ENCODE measurements at regions not wholly inside any gene's neighbourhood (a gene's known extent, or its start where the extent isn't known, plus 50 kb on each side); places are given as distances from the start of the nearest gene placed in this dataset.

DNA sequence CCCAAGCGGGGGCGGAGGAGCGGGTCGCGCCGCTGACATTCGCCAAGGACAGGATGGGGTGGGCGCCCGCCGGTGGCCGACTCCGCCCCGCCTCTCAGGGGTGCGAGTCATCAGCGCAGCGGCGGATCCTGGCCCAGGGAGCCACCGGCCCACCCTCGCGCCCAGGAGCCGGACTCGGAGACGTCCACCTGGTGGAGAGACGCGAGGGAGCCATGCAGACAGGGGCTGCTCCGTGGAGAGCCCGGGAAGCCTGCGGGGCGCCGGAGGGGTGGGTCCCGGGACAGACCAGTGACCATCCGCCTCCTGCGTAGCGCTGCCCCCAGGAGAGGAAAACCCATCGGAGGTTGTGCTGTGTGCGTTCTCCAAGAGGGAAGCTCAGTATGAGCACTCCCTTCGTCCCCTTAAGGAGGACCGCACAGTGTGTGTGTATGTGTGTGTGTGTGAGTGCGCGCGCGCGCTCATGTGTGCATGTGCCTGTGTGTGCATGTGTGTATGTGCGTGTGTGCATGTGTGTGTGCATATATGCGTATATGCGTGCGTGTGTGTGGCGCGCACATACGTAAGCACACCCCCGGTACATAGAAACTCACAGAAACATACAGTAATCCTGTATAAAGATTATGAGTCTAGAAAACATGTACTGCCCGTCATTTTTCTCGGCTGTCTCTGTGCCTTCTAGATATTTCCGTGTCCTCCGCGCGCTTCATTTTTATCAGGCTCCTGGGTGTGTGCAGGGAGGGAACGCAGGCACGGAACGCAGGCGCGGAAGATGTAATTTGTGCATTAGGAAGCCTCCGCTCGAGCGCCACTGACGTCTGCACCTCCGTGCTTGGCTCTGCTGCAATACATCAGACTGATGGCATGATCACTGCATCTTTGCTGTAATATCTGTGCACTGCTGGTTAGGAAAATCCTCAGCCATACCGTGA, 158.9 kb downstream of the TBXT start:
- DNase-seq = no peak

GRCh38 chr6:166007349-166008263, 160.0 kb downstream of the TBXT start:
- DNase-seq = no peak

- DNase-seq = no peak
Observed at GRCh38 chr6:166006900-166007301, 160.8 kb downstream of the TBXT start.

GRCh38 chr6:166005944-166006899, 161.4 kb downstream of the TBXT start:
- DNase-seq = no peak

GRCh38 chr6:166005401-166005943, 162.2 kb downstream of the TBXT start:
- DNase-seq = no peak

DNA sequence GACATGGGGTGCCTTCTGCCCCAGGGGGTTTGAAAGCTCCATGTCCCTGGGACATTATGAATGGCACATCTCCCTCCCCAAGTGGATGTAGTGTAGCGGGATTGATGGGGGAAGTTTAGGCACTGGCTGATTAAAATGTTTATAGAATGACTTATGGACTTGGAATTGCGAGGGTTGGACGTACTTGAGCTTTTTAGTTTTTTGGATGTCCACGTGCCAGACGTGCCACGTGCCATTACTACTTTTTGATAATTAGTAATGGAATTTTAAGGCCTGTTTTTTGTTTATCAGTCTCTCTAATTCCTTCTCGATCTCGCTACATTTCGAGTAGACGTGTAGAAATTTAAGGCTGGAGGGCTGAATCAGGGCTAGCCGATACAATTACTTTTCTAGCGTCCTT, 162.8 kb downstream of the TBXT start:
- no peak for DNase-seq

GRCh38 chr6:166004471-166004870, 163.2 kb downstream of the TBXT start:
- no peak for DNase-seq

- no peak for DNase-seq
Observed at GRCh38 chr6:166003569-166003968, 164.1 kb downstream of the TBXT start.

GRCh38 chr6:166001359-166001758, 166.3 kb downstream of the TBXT start:
- DNase-seq = no peak

DNA sequence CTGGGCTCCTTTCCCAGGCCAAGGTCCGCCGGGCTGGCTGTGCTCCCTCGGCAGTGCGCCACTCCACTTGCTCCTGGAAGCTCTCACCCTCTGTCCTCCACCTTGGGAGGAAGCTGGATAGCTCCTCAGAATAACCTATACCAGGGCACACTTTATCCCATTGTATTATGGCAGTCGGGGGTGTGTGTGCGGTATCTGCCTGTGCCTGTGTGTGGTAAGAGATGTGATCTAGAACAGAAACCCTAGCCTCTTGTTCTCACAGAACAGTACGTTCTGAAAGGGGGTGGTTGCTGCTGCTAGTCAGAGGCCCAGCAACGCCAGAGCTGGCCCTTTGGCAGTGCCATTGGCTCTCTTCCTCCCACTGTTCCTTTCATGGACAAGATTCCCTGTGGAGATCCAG, 168.4 kb downstream of the TBXT start:
- DNase-seq = no peak

DNA sequence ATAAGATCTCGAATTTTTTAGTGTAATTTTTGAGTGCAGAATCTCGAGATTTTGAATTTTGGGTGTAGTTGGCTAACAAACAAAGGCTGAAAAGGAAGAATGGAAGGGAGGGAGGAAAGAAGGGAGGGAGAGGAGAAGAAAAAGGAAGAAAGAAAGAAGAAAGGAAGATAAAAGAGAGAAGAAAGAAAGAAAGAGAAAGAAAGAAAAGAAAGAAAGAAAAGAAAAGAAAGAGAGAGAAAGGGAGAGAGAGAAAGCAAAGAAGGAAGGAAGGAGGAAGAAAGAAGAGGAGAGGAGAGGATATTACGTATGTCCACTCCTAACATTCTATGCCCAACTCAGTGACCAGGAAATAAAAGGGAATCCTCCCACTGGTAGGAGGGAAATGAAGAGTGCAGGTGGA, 169.6 kb downstream of the TBXT start:
- DNase-seq = no peak

DNA sequence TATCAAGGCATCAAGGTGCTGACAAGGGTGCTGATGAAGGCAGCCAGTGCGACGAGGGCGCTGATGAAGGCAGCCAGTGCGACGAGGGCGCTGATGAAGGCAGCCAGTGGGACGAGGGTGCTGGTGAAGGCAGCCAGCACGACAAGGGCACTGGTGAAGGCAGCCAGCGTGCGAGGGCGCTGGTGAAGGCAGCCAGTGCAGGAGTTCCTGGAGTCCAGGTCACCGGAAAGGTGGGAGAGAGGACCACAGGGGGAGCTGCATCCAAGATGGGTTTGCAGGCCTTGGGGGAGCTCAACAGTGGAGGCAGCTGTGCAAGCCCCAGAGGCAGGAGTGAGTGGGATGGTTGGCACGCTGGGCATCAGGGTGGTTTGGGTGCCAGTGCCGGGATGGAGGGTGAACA, 176.3 kb downstream of the TBXT start:
- no peak for DNase-seq

- no peak for DNase-seq
Observed at GRCh38 chr6:165990216-165990615, 177.4 kb downstream of the TBXT start.

- DNase-seq = peak; percentile 31
Observed at GRCh38 chr6:165988757-165989456, 178.7 kb downstream of the TBXT start.

DNA sequence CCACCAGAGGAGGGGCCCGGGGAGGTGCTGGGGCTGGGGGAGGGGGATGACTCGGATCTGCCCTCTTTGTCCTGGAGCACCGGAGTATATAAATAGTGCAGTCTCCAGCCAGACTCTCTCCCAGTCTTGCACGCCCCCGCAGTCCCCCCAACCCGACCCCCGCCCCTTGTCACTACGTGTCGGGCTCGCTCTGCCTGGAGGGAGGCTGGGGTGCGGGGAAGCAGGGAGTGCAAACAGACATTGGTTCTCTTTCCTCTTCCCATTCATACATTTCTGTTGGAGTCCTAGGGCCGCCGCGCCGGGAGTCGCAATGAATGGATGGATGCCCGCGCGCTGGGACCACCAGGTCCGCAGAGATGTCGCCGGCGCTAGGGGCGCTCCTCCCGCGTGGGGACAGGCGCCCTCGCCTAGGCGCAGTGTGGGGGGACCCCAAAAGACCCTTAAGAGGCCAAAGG, 179.3 kb downstream of the TBXT start:
- no peak for DNase-seq

- DNase-seq = peak; percentile 13
Observed at GRCh38 chr6:165987483-165988301, 180.0 kb downstream of the TBXT start.

DNA sequence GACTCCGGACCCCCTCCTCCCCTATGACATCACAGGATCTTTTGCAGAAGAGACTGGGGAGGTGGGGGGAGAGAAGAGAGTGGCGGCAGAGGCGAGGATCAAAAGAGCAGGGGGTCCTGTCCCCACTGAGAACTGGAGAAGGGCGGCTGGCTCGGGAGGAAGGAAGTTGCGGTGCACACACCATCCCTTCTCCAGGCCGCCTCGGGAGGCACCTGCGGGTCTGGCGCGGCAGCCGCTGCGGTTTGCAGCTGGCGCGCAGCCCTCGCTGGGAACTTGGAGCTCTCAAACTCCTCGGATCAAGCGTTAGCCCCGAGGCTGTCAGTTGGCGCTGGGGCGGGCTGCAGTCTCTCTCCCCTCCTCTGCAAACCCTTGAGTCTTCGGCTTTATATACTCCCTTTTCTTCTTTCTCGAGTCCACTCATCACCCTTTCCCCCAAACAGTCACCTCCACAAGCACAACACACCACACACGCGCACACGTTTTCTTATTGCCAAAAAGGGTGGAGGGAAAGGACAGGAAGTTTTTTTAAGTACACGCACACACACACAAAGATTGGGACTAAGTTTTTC, 180.7 kb downstream of the TBXT start:
- peak; percentile 29 for DNase-seq

DNA sequence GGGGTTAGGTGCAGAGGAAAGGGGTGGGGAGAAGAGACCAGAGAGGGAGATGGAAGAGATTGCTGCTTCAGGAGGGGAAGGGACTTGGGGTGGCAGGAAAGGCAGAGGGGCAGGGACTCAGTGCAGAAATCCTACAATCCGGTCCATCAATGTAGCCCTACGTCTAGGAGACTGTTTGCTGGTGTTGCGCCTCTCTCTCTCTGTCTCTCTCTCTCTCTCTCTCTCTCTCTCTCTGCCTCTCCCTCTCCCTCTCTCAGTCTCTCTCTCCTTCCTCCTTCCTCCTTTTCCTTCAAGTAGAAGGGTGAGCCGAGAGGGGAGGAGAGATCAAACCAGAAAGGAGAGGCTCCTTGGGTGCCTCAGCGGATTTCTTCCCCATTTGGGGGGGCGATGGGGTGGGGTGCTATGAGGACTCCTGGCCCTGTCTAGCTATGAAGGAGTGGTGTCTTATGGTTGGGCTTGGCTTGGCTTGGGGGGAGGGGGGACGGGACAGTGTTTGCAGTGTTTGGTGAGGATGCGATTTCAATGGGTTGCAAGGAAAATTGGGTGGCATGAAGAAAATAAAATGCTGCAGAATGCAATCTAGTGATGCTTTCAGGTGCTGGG, 181.2 kb downstream of the TBXT start:
- no peak for DNase-seq

DNA sequence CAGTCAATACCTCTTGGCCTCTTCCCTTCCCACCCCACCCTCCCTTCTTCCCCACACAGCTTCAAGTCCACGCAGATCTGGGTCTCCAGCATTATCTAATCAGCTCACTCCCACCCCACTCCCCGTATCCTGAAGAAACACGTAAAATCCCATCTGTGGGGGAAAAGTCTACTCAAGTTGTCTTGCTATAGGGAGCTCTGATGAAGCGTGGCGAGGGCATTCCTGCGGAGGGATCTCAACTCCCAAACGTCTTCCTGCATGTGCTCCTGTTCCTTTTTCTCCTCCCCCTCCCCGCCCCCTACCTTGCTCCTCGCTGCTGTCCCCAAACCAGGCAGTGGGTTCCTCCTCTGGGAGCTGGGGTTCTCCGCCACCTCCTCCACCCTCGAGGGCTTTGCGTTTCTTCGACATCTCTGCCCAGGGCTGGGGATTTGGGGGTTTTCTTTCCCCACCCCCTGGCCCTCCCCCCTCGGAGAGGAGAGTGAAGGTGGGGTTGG, 181.8 kb downstream of the TBXT start:
- DNase-seq = no peak
